D721Med (cell line): ENCODE measurements at regions not wholly inside any gene's neighbourhood (a gene's known extent, or its start where the extent isn't known, plus 50 kb on each side); places are given as distances from the start of the nearest gene placed in this dataset.

Source experiments
- DNase-seq: peaks from one replicate; pipeline ENCODE4 v3.0.0; 2011; ENCODE audit warnings: low spot score; ENCODE audit not compliant: insufficient read length
- FAIRE-seq: peaks from 2 replicates; lab custom pipeline; 2011; peaks lifted over from hg19 to GRCh38; lab: Jason Lieb, UNC
- TF ChIP-seq, protein P1 (sequence below): IDR thresholded peaks from 2 replicates; pipeline ENCODE4 v1.5.1; 2012; ENCODE audit warnings: mild to moderate bottlenecking, control low read depth; ENCODE audit not compliant: insufficient read depth; ENCODE audit errors: missing control alignments

DNA sequence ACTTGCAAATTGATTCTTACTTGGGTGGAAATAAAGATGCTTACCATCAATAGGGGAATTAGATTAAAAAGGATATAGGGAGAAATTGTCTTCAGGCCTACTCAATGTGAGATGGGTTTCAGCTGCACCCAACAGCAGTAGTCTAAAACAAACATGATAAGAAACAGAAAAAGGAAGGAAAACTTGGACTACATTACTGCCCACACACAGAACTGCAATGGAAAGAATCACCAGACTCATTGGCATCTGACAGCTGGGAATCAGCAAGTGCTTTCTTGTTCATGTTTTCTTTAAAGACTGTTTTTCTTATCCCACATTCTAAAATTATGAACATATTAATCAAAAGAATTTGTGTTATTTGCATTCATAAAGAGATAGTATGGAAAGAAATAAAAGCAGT, 144.2 kb downstream of the LRIG3 start:
- DNase-seq (no peak), FAIRE-seq (no peak)
- TF ChIP-seq, protein P1, sequence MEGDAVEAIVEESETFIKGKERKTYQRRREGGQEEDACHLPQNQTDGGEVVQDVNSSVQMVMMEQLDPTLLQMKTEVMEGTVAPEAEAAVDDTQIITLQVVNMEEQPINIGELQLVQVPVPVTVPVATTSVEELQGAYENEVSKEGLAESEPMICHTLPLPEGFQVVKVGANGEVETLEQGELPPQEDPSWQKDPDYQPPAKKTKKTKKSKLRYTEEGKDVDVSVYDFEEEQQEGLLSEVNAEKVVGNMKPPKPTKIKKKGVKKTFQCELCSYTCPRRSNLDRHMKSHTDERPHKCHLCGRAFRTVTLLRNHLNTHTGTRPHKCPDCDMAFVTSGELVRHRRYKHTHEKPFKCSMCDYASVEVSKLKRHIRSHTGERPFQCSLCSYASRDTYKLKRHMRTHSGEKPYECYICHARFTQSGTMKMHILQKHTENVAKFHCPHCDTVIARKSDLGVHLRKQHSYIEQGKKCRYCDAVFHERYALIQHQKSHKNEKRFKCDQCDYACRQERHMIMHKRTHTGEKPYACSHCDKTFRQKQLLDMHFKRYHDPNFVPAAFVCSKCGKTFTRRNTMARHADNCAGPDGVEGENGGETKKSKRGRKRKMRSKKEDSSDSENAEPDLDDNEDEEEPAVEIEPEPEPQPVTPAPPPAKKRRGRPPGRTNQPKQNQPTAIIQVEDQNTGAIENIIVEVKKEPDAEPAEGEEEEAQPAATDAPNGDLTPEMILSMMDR: no peak

DNA sequence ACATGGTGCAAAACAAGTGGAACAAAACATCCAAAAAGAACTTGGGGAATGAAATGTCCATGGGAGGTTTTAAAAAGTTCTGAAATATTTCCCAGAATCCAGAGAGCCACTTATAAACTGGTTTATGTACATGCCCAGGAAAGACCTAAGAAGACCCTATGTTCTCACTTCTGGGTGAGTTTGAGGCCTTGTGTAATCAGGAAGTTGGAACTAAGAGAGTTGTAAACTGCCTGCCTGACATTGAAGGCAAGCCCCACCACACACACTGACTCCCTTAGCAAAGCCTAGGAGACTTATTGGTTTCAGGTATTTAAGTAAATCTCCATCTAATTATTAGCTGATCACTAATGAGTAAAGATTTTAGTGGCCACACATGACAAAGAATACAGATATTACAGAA, 142.5 kb downstream of the LRIG3 start:
- no peak for DNase-seq
- no peak for FAIRE-seq
- TF ChIP-seq, protein P1: no peak

DNA sequence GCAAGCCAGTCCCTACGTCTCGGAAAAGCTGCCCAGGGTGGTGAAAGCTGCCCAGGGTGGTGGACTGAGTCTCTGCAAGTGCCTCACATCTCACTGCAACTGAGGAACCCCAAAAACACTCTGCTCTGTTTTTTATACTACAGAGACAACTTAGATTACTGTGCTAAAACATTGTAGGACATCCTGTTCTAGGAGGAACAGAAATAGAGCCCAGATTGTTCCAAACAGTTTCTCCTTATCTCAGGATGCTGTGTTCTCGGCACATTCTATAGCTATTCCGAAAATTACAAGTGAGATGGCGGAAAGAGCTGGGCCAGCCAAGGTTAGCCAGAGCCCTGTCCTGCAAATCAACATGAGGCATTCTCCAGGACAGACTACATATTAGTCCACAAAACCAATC, 138.7 kb downstream of the LRIG3 start:
- FAIRE-seq: no peak
- DNase-seq: no peak
- TF ChIP-seq, protein P1: no peak

DNA sequence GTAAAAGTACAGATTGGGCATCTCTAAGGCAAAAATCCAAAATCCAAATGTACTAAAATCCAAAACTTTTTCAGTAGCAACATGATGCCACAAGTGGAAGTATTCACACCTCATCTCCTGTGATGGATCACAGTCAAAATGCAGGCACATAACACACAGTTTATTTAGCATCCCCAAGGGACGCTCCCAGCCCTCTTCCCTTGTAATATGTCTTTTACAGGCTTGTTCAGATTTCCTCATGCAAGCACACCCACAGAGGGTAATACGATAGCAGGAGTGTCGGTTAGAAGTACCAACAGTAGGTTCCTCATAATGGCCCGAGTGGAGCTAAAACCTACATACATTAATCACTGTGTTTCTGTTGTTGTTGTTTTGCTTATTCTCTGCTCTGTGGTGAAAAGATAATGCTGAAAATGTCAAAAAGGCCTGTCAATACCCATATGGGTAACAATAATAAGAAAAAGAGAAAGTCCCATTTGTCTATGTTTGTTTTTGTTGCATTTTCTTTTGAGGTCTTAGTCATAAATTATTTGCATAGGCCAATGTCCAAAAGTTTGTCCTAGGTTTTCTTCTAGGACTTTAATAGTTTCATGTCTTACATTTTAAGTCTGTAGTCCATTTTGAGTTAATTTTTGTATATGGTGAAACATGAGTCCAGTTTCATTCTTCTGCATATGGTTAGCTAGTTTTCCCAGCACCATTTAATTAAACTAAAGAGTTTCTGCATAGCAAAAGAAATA, 133.1 kb downstream of the LRIG3 start:
- TF ChIP-seq, protein P1: no peak
- FAIRE-seq (no peak), DNase-seq (no peak)

DNA sequence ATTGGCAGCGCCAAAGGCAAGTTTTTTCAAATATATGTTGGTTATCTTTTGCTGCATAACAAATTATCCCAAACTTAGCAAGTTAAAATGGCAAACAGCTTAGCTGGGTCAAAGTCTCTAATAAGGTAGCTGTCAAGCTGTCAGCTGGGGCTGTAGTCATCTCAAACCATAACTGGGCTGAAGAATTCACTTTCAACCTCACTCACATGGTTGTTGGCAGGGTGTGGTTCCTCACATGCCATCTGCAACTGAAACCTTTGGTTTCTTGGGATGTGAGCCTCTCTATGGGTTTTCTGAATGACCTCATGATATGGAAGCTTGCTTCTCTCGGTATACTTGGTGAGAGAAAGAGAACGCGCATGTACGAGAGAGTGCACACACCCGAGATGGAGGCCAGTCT, 125.4 kb downstream of the LRIG3 start:
- DNase-seq (no peak), FAIRE-seq (no peak)
- TF ChIP-seq, protein P1: no peak

DNA sequence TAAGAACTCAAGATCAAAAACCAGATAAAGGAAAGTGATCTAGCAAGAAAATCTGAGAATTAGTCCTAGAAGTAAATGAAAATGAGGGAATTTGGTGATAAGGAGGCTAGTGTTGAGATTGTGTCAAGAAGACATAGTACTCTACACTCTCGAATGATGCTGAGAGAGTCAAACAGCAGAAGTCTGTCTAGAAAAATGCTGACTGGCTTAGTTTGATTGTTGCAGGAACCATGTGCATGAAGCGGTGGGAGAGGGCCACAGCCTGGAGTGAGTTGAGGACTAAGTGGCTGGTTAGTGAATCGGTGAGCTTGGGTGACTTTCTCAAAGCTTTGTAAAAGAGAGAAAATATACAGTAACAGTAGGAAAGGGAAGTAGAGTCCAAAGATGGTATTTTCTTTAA, 124.5 kb downstream of the LRIG3 start:
- no peak for FAIRE-seq
- DNase-seq: no peak
- TF ChIP-seq, protein P1: no peak

DNA sequence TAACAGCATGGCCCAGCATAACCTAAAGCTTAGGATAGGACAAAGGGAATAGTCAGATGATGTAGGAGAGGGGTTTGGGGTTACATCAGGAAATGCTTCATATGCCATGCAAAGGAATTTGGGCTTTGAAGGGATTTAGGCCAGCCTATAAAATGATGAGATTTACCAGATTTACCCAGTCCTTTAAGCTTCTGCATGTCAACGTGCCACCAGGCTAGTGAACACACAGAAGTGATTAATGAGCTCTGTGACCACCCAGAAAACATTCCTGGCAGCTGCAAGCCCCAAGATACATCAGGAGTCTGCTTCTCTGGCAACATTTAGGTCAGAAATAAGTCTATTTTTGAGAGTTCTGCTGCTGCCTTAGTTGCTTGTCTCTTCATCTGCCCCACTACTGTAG, 118.3 kb downstream of the LRIG3 start:
- TF ChIP-seq, protein P1: no peak

More for the DNA sequence above, 118.3 kb downstream of the LRIG3 start:
- DNase-seq: no peak
- FAIRE-seq: no peak
